Kidney (tissue), 13 donors: ENCODE measurements at regions not wholly inside any gene's neighbourhood (a gene's known extent, or its start where the extent isn't known, plus 50 kb on each side); places are given as distances from the start of the nearest gene placed in this dataset.
A peak's percentile ranks its signal among the peaks of the same experiment; 100 is the strongest.

ENCODE experiments used
- DNase-seq, 5 donors: peaks; one replicate each; pipeline ENCODE4 v3.0.0-alpha.2; 2013 to 2020
- FAIRE-seq: peaks from 2 replicates; lab custom pipeline; 2012; peaks lifted over from hg19 to GRCh38; lab: Jason Lieb, UNC
- H3K27ac ChIP-seq, 2 donors: one replicate each; pipeline ENCODE4 v1.7.0; 2013; ENCODE audit warnings: low read depth in 2 of 2, low read length in 2 of 2, inconsistent platforms in 1 of 2
- H3K27me3 ChIP-seq: one replicate; pipeline ENCODE4 v1.7.1; 2013; ENCODE audit warnings: low read length, inconsistent platforms; ENCODE audit not compliant: control insufficient read depth, insufficient read depth
- H3K36me3 ChIP-seq, 3 donors: one replicate each; pipeline versions ENCODE4 v1.7.0 to v1.7.1; 2013; ENCODE audit warnings: low read length in 3 of 3, control low read depth in 1 of 3, inconsistent platforms in 1 of 3; ENCODE audit not compliant: insufficient read depth in 3 of 3, control insufficient read depth in 2 of 3
- H3K4me1 ChIP-seq, 3 donors: one replicate each; pipeline versions ENCODE4 v1.7.0 to v1.7.1; 2013; ENCODE audit warnings: low read length in 3 of 3, inconsistent platforms in 1 of 3, low read depth in 1 of 3; ENCODE audit not compliant: control insufficient read depth in 2 of 3, insufficient read depth in 2 of 3
- H3K4me3 ChIP-seq, 3 donors: one replicate each; pipeline versions ENCODE4 v1.7.0 to v1.8.1; 2013; ENCODE audit warnings: low read length in 3 of 3, control low read depth in 1 of 3, inconsistent platforms in 1 of 3
- H3K9ac ChIP-seq, 3 donors: one replicate each; pipeline versions ENCODE4 v1.7.0 to v1.7.1; 2013; ENCODE audit warnings: low read length in 3 of 3, control low read depth in 1 of 3, inconsistent platforms in 1 of 3
- H3K9me3 ChIP-seq, 3 donors: one replicate each; pipeline versions ENCODE4 v1.7.0 to v1.7.1; 2013; ENCODE audit warnings: low read length in 3 of 3, control low read depth in 1 of 3, inconsistent platforms in 1 of 3; ENCODE audit not compliant: control insufficient read depth in 2 of 3, insufficient read depth in 1 of 3
- CTCF ChIP-seq: IDR thresholded peaks from 3 replicates; pipeline ENCODE4 v1.5.1; 2012; ENCODE audit warnings: mild to moderate bottlenecking, moderate library complexity, borderline replicate concordance; ENCODE audit not compliant: insufficient read depth; ENCODE audit errors: extremely low read depth
- intact Hi-C: fragments of 100-400 bp; cut with DNase I; formaldehyde crosslinking; loops from one replicate; pipeline ENCODE4 v1.11.1; 2022
- donor health status: control.
- donor health status: control.
- donor health status: control.
- donor health status: control.
- donor health status: control.
- donor health status: DM: yes; HTN: yes; CAD: no.
- donor health status: Normal renal cell carcinoma (clear cell type).

- peak overlapping the region in 1 of 3 donors; percentile 38 for H3K4me3 ChIP-seq
- peak overlapping the region; percentile 94 to 96 for H3K27ac ChIP-seq
- intact Hi-C loops = no loop called here
- no peaks in the 10 kb centered on the region for H3K27me3 ChIP-seq
- peak in 4 of 5 donors; percentile 19 to 92 (median 54) for DNase-seq
- FAIRE-seq = no peak
- TF ChIP-seq CTCF = no peak
- no peaks in the 10 kb centered on the region for H3K36me3 ChIP-seq
- no peaks in the 10 kb centered on the region for H3K9me3 ChIP-seq
- peaks cover 2 to 43% (median 26%) of the 10 kb centered on the region in 3 donors for H3K4me1 ChIP-seq
- peak overlapping the region in 2 of 3 donors; percentile 11 to 62 for H3K9ac ChIP-seq
Measured at GRCh38 chr17:77323413-77324171, 182.8 kb downstream of the SEC14L1 start.

- intact Hi-C loops = no loop called here
- peak overlapping the region in 1 of 3 donors; percentile 38 for H3K4me3 ChIP-seq
- H3K9me3 ChIP-seq = no peaks in the 10 kb centered on the region
- H3K27ac ChIP-seq = peak overlapping the region; percentile 94 to 96
- H3K4me1 ChIP-seq = peaks cover 2 to 37% (median 26%) of the 10 kb centered on the region in 3 donors
- FAIRE-seq (no peak), DNase-seq (peak in 2 of 5 donors; percentile 5 to 70)
- no peak for TF ChIP-seq CTCF
- no peaks in the 10 kb centered on the region for H3K27me3 ChIP-seq
- no peaks in the 10 kb centered on the region for H3K36me3 ChIP-seq
- H3K9ac ChIP-seq = peak overlapping the region in 1 of 3 donors; percentile 62
Measured at GRCh38 chr17:77324227-77324626, 183.5 kb downstream of the SEC14L1 start.

- DNase-seq (peak in 1 of 5 donors; percentile 54), FAIRE-seq (no peak)
- no peaks in the 10 kb centered on the region for H3K36me3 ChIP-seq
- intact Hi-C loops = no loop called here
- H3K27ac ChIP-seq = peak overlapping the region; percentile 5 to 77
- H3K9ac ChIP-seq = no peak overlapping the region
- H3K4me3 ChIP-seq = no peak overlapping the region
- no peak for TF ChIP-seq CTCF
- no peaks in the 10 kb centered on the region for H3K27me3 ChIP-seq
- H3K9me3 ChIP-seq = no peaks in the 10 kb centered on the region
- H3K4me1 ChIP-seq = peaks cover 2 to 39% (median 26%) of the 10 kb centered on the region in 3 donors
Measured at GRCh38 chr17:77325577-77326075, 184.9 kb downstream of the SEC14L1 start.
